Heart right ventricle (tissue), 16 donors: ENCODE measurements at regions not wholly inside any gene's neighbourhood (a gene's known extent, or its start where the extent isn't known, plus 50 kb on each side); places are given as distances from the start of the nearest gene placed in this dataset.

Experiments
- ATAC-seq, 8 donors: fragments of 200-7000 bp; cut with Tn5 transposase; one replicate each; pipeline ENCODE4 v1.9.1; 2020; ENCODE audit warnings: mild to moderate bottlenecking in 8 of 8, moderate library complexity in 8 of 8, moderate number of reproducible peaks in 1 of 8
- DNase-seq, 2 donors: peaks; one replicate each; pipeline ENCODE4 v3.0.0-alpha.2; 2020
- H3K27ac ChIP-seq, 10 donors: fragments of 200-600 bp; sonication (generic) in 2 of 10; one replicate each; pipeline versions ENCODE4 v1.5.0 to v1.8.0; 2020 to 2022; ENCODE audit warnings: mild to moderate bottlenecking in 3 of 10
- H3K27me3 ChIP-seq, 7 donors: fragments of 200-600 bp; one replicate each; pipeline ENCODE4 v1.8.0; 2021 to 2022; ENCODE audit warnings: mild to moderate bottlenecking in 2 of 7
- H3K36me3 ChIP-seq, 9 donors: fragments of 200-600 bp; sonication (generic) in 1 of 9; one replicate each; pipeline versions ENCODE4 v1.5.0 to v1.8.0; 2020 to 2022; ENCODE audit warnings: mild to moderate bottlenecking in 2 of 9
- H3K4me1 ChIP-seq, 9 donors: fragments of 200-600 bp; sonication (generic) in 1 of 9; one replicate each; pipeline versions ENCODE4 v1.5.0 to v1.8.0; 2020 to 2022; ENCODE audit warnings: mild to moderate bottlenecking in 4 of 9
- H3K4me3 ChIP-seq, 10 donors: fragments of 200-600 bp; sonication (generic) in 2 of 10; one replicate each; pipeline versions ENCODE4 v1.5.0 to v1.8.0; 2020 to 2022; ENCODE audit warnings: mild to moderate bottlenecking in 7 of 10, moderate library complexity in 2 of 10
- H3K9me3 ChIP-seq, 11 donors: fragments of 200-600 bp in 10 of 11; sonication (generic) in 2 of 11; one replicate each; pipeline versions ENCODE4 v1.5.0 to v1.8.0; 2013 to 2022; ENCODE audit warnings: mild to moderate bottlenecking in 2 of 11, control low read depth in 1 of 11, moderate library complexity in 1 of 11
- CTCF ChIP-seq, 9 donors: fragments of 200-600 bp; sonication (generic) in 2 of 9; IDR thresholded peaks; one replicate each; pipeline versions ENCODE4 v1.5.0 to v1.8.0; 2021 to 2022; ENCODE audit warnings: antibody characterized with exemption in 9 of 9, mild to moderate bottlenecking in 5 of 9, moderate library complexity in 1 of 9
- WGBS, 2 donors: extraction: QIAGEN DNeasy Blood & Tissue Kit; methylation state at CpG; one replicate each; pipeline ENCODE4 v1.1.7; 2013; ENCODE audit warnings: inconsistent platforms in 1 of 2; 5-methylcytosine and 5-hydroxymethylcytosine counted together
- intact Hi-C, 10 donors: fragments of 100-400 bp; cut with DNase I; formaldehyde crosslinking; loops; one replicate each; pipeline versions ENCODE4 v1.11.1 to v1.14.2; 2022
- donor health status: Arrhythmogenic right ventricular cardiomyopathy.
- donor health status: ischemic (EF 13 %, LVEDD 7.1; RV severe dilation, severe dysfunction).
- donor health status: healthy with polysubstance abuse.
- donor health status: DM: no; HTN: yes; CAD: no.
- donor health status: DM: no; HTN: no; CAD: no.
- donor health status: ischemic (EF 25% LVEDD 6.9; RV normal size, moderate dysfunction).
- donor health status: ischemic (EF 25% LVEDD 5.7; RV mildly dilated, moderate dysfunction).
- donor health status: healthy.
- donor health status: DM: yes; HTN: yes; CAD: no.
- donor health status: Ischemic cardiomyopathy.
- donor health status: ischemic (EF 35%, LVEDD 5.7; RV mildly dilated, moderate dysfunction).
- donor health status: nonischemic (EF 11% LVEDD 7.7; RV severe dilation, severe dysfunction).
- donor health status: DM: yes; HTN: yes; CAD: no.
- donor health status: PGD.
- donor health status: ischemic (EF 29% LVEDD 5.4; RV normal size, mild dysfunction).
- donor health status: nonischemic (EF 23%, LVEDD 6.1; RV moderate dilation, normal function).

GRCh38 chr2:2575181-2575577, 244.1 kb upstream of the MYT1L start:
- Histone ChIP-seq H3K4me3 (no peak overlapping the region), H3K36me3 (no peaks in the 10 kb centered on the region), H3K4me1 (no peaks in the 10 kb centered on the region), H3K27ac (no peak overlapping the region), H3K27me3 (peaks cover 0 to 24% (median 11%) of the 10 kb centered on the region in 7 donors), H3K9me3 (peaks cover 0 to 7% (median 0%) of the 10 kb centered on the region in 11 donors)
- 87 to 88% methylated on average over 10 of the region's 10 CpGs for WGBS, 2 donors
- intact Hi-C loops = no loop called here
- ATAC-seq = no peak
- no peak for TF ChIP-seq CTCF (IDR thresholded peaks at IDR 0.05)
- DNase-seq = no peak

- H3K27me3 ChIP-seq = peaks cover 0 to 21% (median 11%) of the 10 kb centered on the region in 7 donors
- H3K27ac ChIP-seq = no peak overlapping the region
- TF ChIP-seq CTCF (IDR thresholded peaks at IDR 0.05) = no peak
- H3K9me3 ChIP-seq = peaks cover 0 to 7% (median 0%) of the 10 kb centered on the region in 11 donors
- no peaks in the 10 kb centered on the region for H3K4me1 ChIP-seq
- DNase-seq (no peak), ATAC-seq (no peak)
- 72 to 76% methylated on average over 15 of the region's 16 CpGs for WGBS, 2 donors
- intact Hi-C loops = no loop called here
- no peaks in the 10 kb centered on the region for H3K36me3 ChIP-seq
- no peak overlapping the region for H3K4me3 ChIP-seq
These were observed 243.5 kb upstream of the MYT1L start for GRCh38 chr2:2574401-2575180.

DNA sequence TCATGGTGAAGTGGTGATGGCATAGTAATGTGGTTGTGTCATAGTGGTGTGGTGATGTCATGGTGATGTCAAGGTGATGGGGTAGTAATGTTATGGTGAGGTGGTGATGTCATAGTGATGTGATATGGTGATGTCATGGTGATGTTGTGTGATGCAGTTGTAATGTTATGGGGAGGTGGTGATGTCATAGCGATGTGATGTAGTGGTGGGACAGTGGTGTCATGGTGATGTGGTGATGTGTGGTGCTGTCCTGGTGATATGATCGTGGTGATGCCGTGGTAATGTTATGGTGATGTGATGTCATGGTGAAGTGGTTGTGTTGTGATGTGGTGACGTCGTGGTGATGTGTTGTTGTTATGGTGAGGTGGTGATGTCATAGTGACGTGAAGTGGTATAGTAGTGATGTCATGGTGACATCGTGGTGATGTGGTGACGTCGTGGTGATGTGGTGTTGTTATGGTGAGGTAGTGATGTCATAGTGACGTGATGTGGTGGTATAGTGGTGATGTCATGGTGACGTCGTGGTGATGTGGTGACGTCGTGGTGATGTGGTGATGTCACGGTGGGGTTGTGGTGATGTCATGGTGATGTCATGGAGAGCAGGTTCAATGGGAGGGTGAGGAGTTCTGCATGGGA, 242.7 kb upstream of the MYT1L start:
- H3K27ac ChIP-seq = no peak overlapping the region
- WGBS, 2 donors = 96% methylated on average over 15 of the region's 15 CpGs
- no peak overlapping the region for H3K4me3 ChIP-seq
- DNase-seq = no peak
- no peak for TF ChIP-seq CTCF (IDR thresholded peaks at IDR 0.05)
- no peaks in the 10 kb centered on the region for H3K4me1 ChIP-seq
- intact Hi-C loops = no loop called here
- ATAC-seq = no peak
- no peaks in the 10 kb centered on the region for H3K36me3 ChIP-seq
- peaks cover 0 to 7% (median 0%) of the 10 kb centered on the region in 11 donors for H3K9me3 ChIP-seq
- H3K27me3 ChIP-seq = peaks cover 0 to 18% (median 8%) of the 10 kb centered on the region in 7 donors

- no peak for ATAC-seq
- no peak overlapping the region for H3K4me3 ChIP-seq
- 93% methylated on average over 4 of the region's 4 CpGs for WGBS, 2 donors
- DNase-seq = no peak
- intact Hi-C loops = no loop called here
- no peaks in the 10 kb centered on the region for H3K4me1 ChIP-seq
- no peak overlapping the region for H3K27ac ChIP-seq
- H3K27me3 ChIP-seq = peaks cover 0 to 15% (median 7%) of the 10 kb centered on the region in 7 donors
- TF ChIP-seq CTCF (IDR thresholded peaks at IDR 0.05) = no peak
- H3K9me3 ChIP-seq = peaks cover 0 to 7% (median 0%) of the 10 kb centered on the region in 11 donors
- no peaks in the 10 kb centered on the region for H3K36me3 ChIP-seq
These were observed 242.1 kb upstream of the MYT1L start for GRCh38 chr2:2573205-2573604.
